HFFc6 (cell line): ENCODE measurements at regions not wholly inside any gene's neighbourhood (a gene's known extent, or its start where the extent isn't known, plus 50 kb on each side); places are given as distances from the start of the nearest gene placed in this dataset.

Experiments
- DNase-seq: peaks from one replicate; pipeline ENCODE4 v3.0.0-alpha.2; 2018
- H3K27ac Mint-ChIP-seq: 2 replicates; pipeline ENCODE4 v1.8.0; 2020; ENCODE audit warnings: mild to moderate bottlenecking, mixed read lengths
- H3K27me3 Mint-ChIP-seq: 2 replicates; pipeline ENCODE4 v1.8.0; 2021; ENCODE audit warnings: mild to moderate bottlenecking, moderate library complexity, mixed read lengths; ENCODE audit not compliant: insufficient read depth
- H3K36me3 Mint-ChIP-seq: 2 replicates; pipeline ENCODE4 v1.8.0; 2021; ENCODE audit warnings: low read depth, mixed read lengths
- H3K4me1 Mint-ChIP-seq: 2 replicates; pipeline ENCODE4 v1.8.0; 2020; ENCODE audit warnings: low read depth, mixed read lengths
- H3K4me3 Mint-ChIP-seq: 2 replicates; pipeline ENCODE4 v1.8.0; 2020; ENCODE audit warnings: mild to moderate bottlenecking, moderate library complexity, mixed read lengths
- H3K9me3 Mint-ChIP-seq: 2 replicates; pipeline ENCODE4 v1.8.0; 2020; ENCODE audit warnings: mild to moderate bottlenecking, mixed read lengths
- CTCF ChIP-seq: fragments of 200-600 bp; sonication (generic); IDR thresholded peaks from 2 replicates; pipeline ENCODE4 v1.5.0; 2021; ENCODE audit warnings: antibody characterized with exemption, mild to moderate bottlenecking

DNA sequence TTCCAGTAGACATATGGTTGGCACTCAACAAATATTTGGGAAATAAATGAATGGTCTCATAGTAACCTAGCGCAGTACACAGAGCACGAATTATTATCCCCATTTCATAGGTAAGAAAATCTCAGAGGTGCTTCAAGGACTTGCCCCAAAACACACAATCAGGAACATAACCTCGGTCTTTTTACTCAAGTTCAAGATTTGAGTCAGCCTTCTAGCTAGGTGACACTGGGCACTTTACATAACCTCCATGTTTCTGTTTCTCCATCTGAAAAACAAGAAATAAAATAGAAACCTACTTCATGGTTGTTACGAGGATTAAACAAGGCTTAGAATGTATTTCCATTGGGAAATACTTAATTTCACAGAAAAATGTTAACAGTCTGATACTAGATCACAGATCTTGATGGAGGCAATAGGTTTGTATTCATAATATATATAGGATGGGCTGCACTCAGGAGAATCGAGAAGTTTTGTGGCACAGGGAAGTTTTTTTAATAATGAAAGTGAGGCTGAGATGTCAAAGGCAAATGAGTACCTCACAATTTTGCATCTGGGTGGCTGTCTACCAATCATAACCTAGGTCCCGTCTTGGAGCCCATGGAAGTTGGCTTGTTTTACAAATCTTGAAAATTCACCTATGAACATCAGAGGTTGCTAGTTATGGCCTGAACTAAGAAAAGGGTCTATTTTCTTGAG, 147.4 kb upstream of the ZC3H12C start:
- no peak for TF ChIP-seq CTCF
- Mint-ChIP-seq H3K27ac (peak overlapping the region; percentile 93), H3K4me3 (peak overlapping the region; percentile 80), H3K36me3 (peaks cover 3% of the 10 kb centered on the region; the same call in 1 of the 2 replicates), H3K4me1 (peaks cover 32% of the 10 kb centered on the region), H3K9me3 (no peaks in the 10 kb centered on the region), H3K27me3 (no peaks in the 10 kb centered on the region; the same call in 1 of the 2 replicates)
- no peak for DNase-seq

DNA sequence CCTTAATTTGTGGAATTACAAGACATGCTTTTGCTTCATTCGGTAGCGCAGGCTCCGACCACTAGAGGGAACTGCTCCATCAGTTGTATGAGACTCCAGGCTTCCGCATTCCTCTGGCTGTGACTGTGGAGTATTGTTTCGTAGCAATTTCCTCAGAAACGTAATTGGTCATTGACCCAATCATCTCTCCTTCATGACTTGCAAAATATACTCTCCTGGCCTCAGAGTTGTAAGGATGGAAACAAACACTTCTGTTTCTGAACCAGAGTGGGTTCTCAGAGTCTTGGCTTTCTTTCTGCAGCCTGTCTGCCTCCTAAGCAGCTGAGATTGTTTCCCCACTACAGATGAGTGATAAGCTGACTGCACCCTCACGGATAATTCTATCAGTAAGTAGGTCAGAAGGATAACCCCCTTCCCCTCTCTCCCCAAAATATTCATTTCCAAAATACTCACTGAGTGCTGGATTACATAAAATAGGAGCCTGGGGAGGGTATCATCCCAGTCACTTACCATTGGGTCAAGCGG, 146.8 kb upstream of the ZC3H12C start:
- Mint-ChIP-seq H3K36me3 (no peaks in the 10 kb centered on the region), H3K4me3 (peak overlapping the region; percentile 80), H3K4me1 (peaks cover 26% of the 10 kb centered on the region), H3K9me3 (no peaks in the 10 kb centered on the region), H3K27me3 (no peaks in the 10 kb centered on the region; the same call in 1 of the 2 replicates), H3K27ac (peak overlapping the region; percentile 93)
- peak; percentile 94 for DNase-seq
- peak; percentile 96 for TF ChIP-seq CTCF

GRCh38 chr11:109954534-109954933, 138.7 kb upstream of the ZC3H12C start:
- TF ChIP-seq CTCF = no peak
- Mint-ChIP-seq H3K27me3 (peaks cover 9% of the 10 kb centered on the region), H3K9me3 (no peaks in the 10 kb centered on the region), H3K27ac (no peak overlapping the region), H3K4me3 (no peak overlapping the region), H3K36me3 (no peaks in the 10 kb centered on the region), H3K4me1 (no peaks in the 10 kb centered on the region)
- no peak for DNase-seq

- H3K4me3 Mint-ChIP-seq = no peak overlapping the region
These were observed 136.9 kb upstream of the ZC3H12C start for GRCh38 chr11:109956124-109956793.

DNA sequence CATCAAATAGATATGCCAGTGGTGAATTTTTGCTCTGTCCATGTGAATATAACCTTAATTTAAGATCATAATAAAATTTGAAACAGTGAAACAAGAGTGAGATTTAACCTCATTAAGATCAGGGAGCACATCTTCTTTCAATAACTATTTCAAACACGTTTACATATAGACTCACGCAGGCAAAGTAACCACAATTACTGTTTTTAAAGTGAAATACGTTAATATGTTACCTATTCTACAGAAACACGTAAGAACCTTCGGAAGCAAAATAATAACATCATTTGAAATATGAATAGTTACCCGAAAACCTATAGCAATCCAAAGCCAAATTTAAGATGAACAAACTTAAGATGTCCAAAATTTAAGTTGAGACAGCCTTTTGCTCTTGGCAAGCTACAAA, 136.2 kb upstream of the ZC3H12C start:
- Mint-ChIP-seq H3K27me3 (peaks cover 7% of the 10 kb centered on the region), H3K27ac (no peak overlapping the region), H3K4me3 (no peak overlapping the region), H3K9me3 (no peaks in the 10 kb centered on the region), H3K4me1 (no peaks in the 10 kb centered on the region), H3K36me3 (no peaks in the 10 kb centered on the region)
- TF ChIP-seq CTCF = no peak
- DNase-seq = no peak

More at GRCh38 chr11:109956124-109956793, 136.9 kb upstream of the ZC3H12C start:
- Mint-ChIP-seq H3K27ac (no peak overlapping the region), H3K9me3 (no peaks in the 10 kb centered on the region), H3K36me3 (no peaks in the 10 kb centered on the region), H3K27me3 (peaks cover 9% of the 10 kb centered on the region), H3K4me1 (no peaks in the 10 kb centered on the region)
- no peak for DNase-seq
- no peak for TF ChIP-seq CTCF
